Superior temporal gyrus (tissue), 1 donor: ENCODE measurements at regions not wholly inside any gene's neighbourhood (a gene's known extent, or its start where the extent isn't known, plus 50 kb on each side); places are given as distances from the start of the nearest gene placed in this dataset.

ENCODE experiments used
- DNase-seq: peaks from one replicate; pipeline ENCODE4 v3.0.0-alpha.2; 2016; ENCODE audit errors: extremely low spot score

- DNase-seq = no peak
These were observed 107.6 kb downstream of the AMER1 start for GRCh38 chrX:64097891-64098290.

- DNase-seq = peak; percentile 53
These were observed 111.7 kb downstream of the AMER1 start for GRCh38 chrX:64093761-64094160.
